SK-N-SH (cell line): ENCODE measurements at regions not wholly inside any gene's neighbourhood (a gene's known extent, or its start where the extent isn't known, plus 50 kb on each side); places are given as distances from the start of the nearest gene placed in this dataset.

Source experiments
- CTCF ChIA-PET: fragments of 300-600, 350-600 bp; formaldehyde crosslinking; extraction: SDS; loops from one replicate; lab custom pipeline; 2021; lab: Yijun Ruan, JAX
- POLR2A ChIA-PET: fragments of 350-600 bp; sonication (Branson Sonifier 250); formaldehyde crosslinking; extraction: SDS; loops from one replicate; lab custom pipeline; 2020; ENCODE audit warnings: antibody characterized with exemption, inconsistent platforms; lab: Yijun Ruan, JAX
- DNase-seq: peaks from one replicate; pipeline ENCODE4 v3.0.0; 2012
- H2AFZ ChIP-seq: fragments of 200-600 bp; sonication (generic); 2 replicates; pipeline ENCODE4 v1.8.1; 2016; ENCODE audit warnings: antibody characterized with exemption, mild to moderate bottlenecking, low read depth
- H3F3A ChIP-seq: fragments of 200-600 bp; sonication (generic); replicated peaks from 2 replicates; pipeline ENCODE3; 2016; ENCODE audit warnings: antibody characterized with exemption, mild to moderate bottlenecking; ENCODE audit not compliant: insufficient read depth
- H3K27ac ChIP-seq, 2 experiments: fragments of 200-500 bp in 1 of 2; fragments of 200-600 bp in 1 of 2; sonication (Bioruptor generic) in 1 of 2; sonication (generic), shearing (Covaris generic) in 1 of 2; 2 replicates each; pipeline versions ENCODE4 v1.5.1 to v1.6.1; 2014 to 2016; ENCODE audit warnings: low read depth in 2 of 2, inconsistent platforms in 1 of 2, low read length in 1 of 2, mild to moderate bottlenecking in 1 of 2, mixed read lengths in 1 of 2
- H3K27me3 ChIP-seq: fragments of 200-600 bp; sonication (generic), shearing (Covaris generic); 2 replicates; pipeline ENCODE4 v1.6.1; 2016; ENCODE audit warnings: mixed run types; ENCODE audit not compliant: insufficient read depth
- H3K36me3 ChIP-seq, 2 experiments: fragments of 200-500 bp in 1 of 2; fragments of 200-600 bp in 1 of 2; sonication (Bioruptor generic) in 1 of 2; sonication (generic) in 1 of 2; replicated peaks in 1 of 2; 2 replicates each; pipeline versions ENCODE3 to v1.5.1; 2014 to 2016; ENCODE audit warnings: low read length in 1 of 2, mild to moderate bottlenecking in 1 of 2; ENCODE audit not compliant: insufficient read depth in 2 of 2, control insufficient read depth in 1 of 2
- H3K4me1 ChIP-seq, 2 experiments: fragments of 200-500 bp in 1 of 2; fragments of 200-600 bp in 1 of 2; sonication (Bioruptor generic) in 1 of 2; sonication (generic), shearing (Covaris generic) in 1 of 2; 2 replicates each; pipeline versions ENCODE4 v1.5.1 to v1.6.1; 2014 to 2016; ENCODE audit warnings: low read depth in 1 of 2, low read length in 1 of 2, mixed run types in 1 of 2; ENCODE audit not compliant: insufficient read depth in 2 of 2, control insufficient read depth in 1 of 2
- H3K4me2 ChIP-seq: fragments of 200-600 bp; sonication (generic), shearing (Covaris generic); 2 replicates; pipeline ENCODE4 v1.6.1; 2017; ENCODE audit warnings: mixed run types
- H3K4me3 ChIP-seq, 2 experiments: fragments of 200-500 bp in 1 of 2; fragments of 200-600 bp in 1 of 2; sonication (Bioruptor generic) in 1 of 2; sonication (generic), shearing (Covaris generic) in 1 of 2; 2 replicates each; pipeline versions ENCODE4 v1.5.1 to v1.8.1; 2014 to 2016; ENCODE audit warnings: low read depth in 2 of 2, inconsistent platforms in 1 of 2, low read length in 1 of 2, mild to moderate bottlenecking in 1 of 2, mixed read lengths in 1 of 2, moderate library complexity in 1 of 2
- H3K79me2 ChIP-seq: fragments of 200-600 bp; sonication (generic); 2 replicates; pipeline ENCODE4 v1.8.1; 2017; ENCODE audit warnings: mild to moderate bottlenecking; ENCODE audit not compliant: insufficient read depth
- H3K9ac ChIP-seq: fragments of 200-600 bp; sonication (generic); 2 replicates; pipeline ENCODE4 v1.6.1; 2017; ENCODE audit warnings: mixed run types
- H3K9me2 ChIP-seq: fragments of 200-600 bp; sonication (generic); 2 replicates; pipeline ENCODE4 v1.6.1; 2017; ENCODE audit warnings: mixed run types
- H3K9me3 ChIP-seq: fragments of 200-600 bp; sonication (generic); 2 replicates; pipeline ENCODE4 v1.6.1; 2017; ENCODE audit warnings: mixed run types, mild to moderate bottlenecking, moderate library complexity
- H4K20me1 ChIP-seq: fragments of 200-600 bp; sonication (generic); 2 replicates; pipeline ENCODE4 v1.6.1; 2017; ENCODE audit warnings: mild to moderate bottlenecking, mixed run types; ENCODE audit not compliant: insufficient read depth
- CHD2 ChIP-seq: fragments of 150-350 bp; IDR thresholded peaks from 2 replicates; pipeline ENCODE4 v1.6.1; 2018; ENCODE audit warnings: low read length; ENCODE audit not compliant: partially characterized antibody
- ELF1 ChIP-seq: IDR thresholded peaks from 2 replicates; pipeline ENCODE4 v1.4.0; 2012
- EP300 ChIP-seq, 2 experiments: IDR thresholded peaks; 2 replicates each; pipeline versions ENCODE4 v1.4.0 to v1.6.1; 2012; ENCODE audit warnings: borderline replicate concordance in 1 of 2, low read depth in 1 of 2, low read length in 1 of 2
- EZH2phosphoT487 ChIP-seq: fragments of 200-600 bp; sonication (generic); IDR thresholded peaks from 2 replicates; pipeline ENCODE4 v1.6.1; 2017; ENCODE audit warnings: low read depth, mixed run types, mild to moderate bottlenecking, antibody characterized with exemption, moderate library complexity, borderline replicate concordance
- GABPA ChIP-seq: IDR thresholded peaks from 2 replicates; pipeline ENCODE4 v1.4.0; 2012; ENCODE audit warnings: low read depth, mild to moderate bottlenecking
- IRF3 ChIP-seq: fragments of 150-350 bp; IDR thresholded peaks from 2 replicates; pipeline ENCODE4 v1.6.1; 2016; ENCODE audit warnings: mild to moderate bottlenecking, low read depth, low read length
- MAX ChIP-seq: IDR thresholded peaks from 2 replicates; pipeline ENCODE4 v1.4.0; 2012; ENCODE audit warnings: low read depth
- MEF2A ChIP-seq: IDR thresholded peaks from 2 replicates; pipeline ENCODE4 v1.4.0; 2012; ENCODE audit warnings: low read depth, borderline replicate concordance
- RCOR1 ChIP-seq: fragments of 150-350 bp; IDR thresholded peaks from 2 replicates; pipeline ENCODE4 v1.6.1; 2017; ENCODE audit warnings: antibody characterized with exemption, low read length
- REST ChIP-seq: IDR thresholded peaks from 2 replicates; pipeline ENCODE4 v1.6.1; 2012; ENCODE audit warnings: mild to moderate bottlenecking, low read depth, low read length, moderate library complexity
- RFX5 ChIP-seq: IDR thresholded peaks from 2 replicates; pipeline ENCODE4 v1.6.1; 2012; ENCODE audit warnings: mild to moderate bottlenecking, improper control_type of control experiment, low read length
- TAF1 ChIP-seq: IDR thresholded peaks from 2 replicates; pipeline ENCODE4 v1.6.1; 2012; ENCODE audit warnings: low read depth, mild to moderate bottlenecking, low read length, moderate library complexity, borderline replicate concordance
- TEAD4 ChIP-seq: IDR thresholded peaks from 2 replicates; pipeline ENCODE4 v1.4.0; 2012; ENCODE audit warnings: mild to moderate bottlenecking, borderline replicate concordance; ENCODE audit not compliant: insufficient read depth
- USF2 ChIP-seq: fragments of 150-350 bp; IDR thresholded peaks from 2 replicates; pipeline ENCODE4 v1.6.1; 2017; ENCODE audit warnings: antibody characterized with exemption, low read length, low read depth, borderline replicate concordance
- WGBS: methylation state at CpG from one replicate; pipeline ENCODE4 v1.1.6; 2017; ENCODE audit warnings: low lambda C conversion rate; 5-methylcytosine and 5-hydroxymethylcytosine counted together
- TF ChIP-seq, protein P1 (sequence below): IDR thresholded peaks from 2 replicates; pipeline ENCODE4 v1.4.0; 2012; ENCODE audit warnings: low read depth, borderline replicate concordance
- TF ChIP-seq, protein P2 (sequence below): fragments of 200-600 bp; sonication (generic); IDR thresholded peaks from 2 replicates; pipeline ENCODE4 v1.6.1; 2017; ENCODE audit warnings: antibody characterized with exemption, mild to moderate bottlenecking, moderate library complexity
- TF ChIP-seq, protein P3 (sequence below): IDR thresholded peaks from 2 replicates; pipeline ENCODE4; 2012
- TF ChIP-seq, protein P4 (sequence below): IDR thresholded peaks from 2 replicates; pipeline ENCODE4 v1.4.0; 2012; ENCODE audit warnings: low read depth, borderline replicate concordance

- peak overlapping the region in 1 of 2 experiments; percentile 52; a peak in 2 of 4 replicates for H3K27ac ChIP-seq
- no peaks in the 10 kb centered on the region for H3K27me3 ChIP-seq
- WGBS = 69% methylated on average over 3 of the region's 8 CpGs
- no peaks in the 10 kb centered on the region for H3K4me1 ChIP-seq
- no peaks in the 10 kb centered on the region for H3K9me2 ChIP-seq
- no peaks in the 10 kb centered on the region for H3K79me2 ChIP-seq
- H3K9me3 ChIP-seq = no peaks in the 10 kb centered on the region
- no peak overlapping the region for H3K4me3 ChIP-seq
- peak overlapping the region; percentile 30 for H3K4me2 ChIP-seq
- POLR2A ChIA-PET = no interaction called here
- H3K36me3 ChIP-seq = no peaks in the 10 kb centered on the region
- H3K9ac ChIP-seq = no peak overlapping the region
- H2AFZ ChIP-seq = no peak overlapping the region
- H3F3A ChIP-seq = peaks cover 7% of the 10 kb centered on the region
- no peak for DNase-seq
- CTCF ChIA-PET = interaction anchor here (0.6 to 2.2 kb wide), 2 partner anchors 21 to 31 kb away, joined by 3 to 6 read pairs; no protein-coding TSS in a partner anchor
- no peaks in the 10 kb centered on the region for H4K20me1 ChIP-seq
- TF ChIP-seq EZH2phosphoT487 (no peak), GABPA (no peak), RFX5 (no peak), MAX (peak; percentile 23; the same call in 1 of the 2 replicates), TAF1 (no peak), EP300 (IDR thresholded peaks at IDR 0.05; ENCODE audit: borderline replicate concordance in 1 of 2, low read depth in 1 of 2, low read length in 1 of 2) (peak in 1 of 2 experiments; percentile 87; a peak in 2 of 4 replicates), RCOR1 (no peak), CHD2 (no peak), IRF3 (no peak), REST (no peak; the same call in 1 of the 2 replicates), ELF1 (no peak), MEF2A (no peak), USF2 (no peak), TEAD4 (peak; percentile 86)
- TF ChIP-seq, protein P1, sequence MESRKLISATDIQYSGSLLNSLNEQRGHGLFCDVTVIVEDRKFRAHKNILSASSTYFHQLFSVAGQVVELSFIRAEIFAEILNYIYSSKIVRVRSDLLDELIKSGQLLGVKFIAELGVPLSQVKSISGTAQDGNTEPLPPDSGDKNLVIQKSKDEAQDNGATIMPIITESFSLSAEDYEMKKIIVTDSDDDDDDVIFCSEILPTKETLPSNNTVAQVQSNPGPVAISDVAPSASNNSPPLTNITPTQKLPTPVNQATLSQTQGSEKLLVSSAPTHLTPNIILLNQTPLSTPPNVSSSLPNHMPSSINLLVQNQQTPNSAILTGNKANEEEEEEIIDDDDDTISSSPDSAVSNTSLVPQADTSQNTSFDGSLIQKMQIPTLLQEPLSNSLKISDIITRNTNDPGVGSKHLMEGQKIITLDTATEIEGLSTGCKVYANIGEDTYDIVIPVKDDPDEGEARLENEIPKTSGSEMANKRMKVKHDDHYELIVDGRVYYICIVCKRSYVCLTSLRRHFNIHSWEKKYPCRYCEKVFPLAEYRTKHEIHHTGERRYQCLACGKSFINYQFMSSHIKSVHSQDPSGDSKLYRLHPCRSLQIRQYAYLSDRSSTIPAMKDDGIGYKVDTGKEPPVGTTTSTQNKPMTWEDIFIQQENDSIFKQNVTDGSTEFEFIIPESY = peak; percentile 78; the same call in 1 of the 2 replicates
- TF ChIP-seq, protein P2, sequence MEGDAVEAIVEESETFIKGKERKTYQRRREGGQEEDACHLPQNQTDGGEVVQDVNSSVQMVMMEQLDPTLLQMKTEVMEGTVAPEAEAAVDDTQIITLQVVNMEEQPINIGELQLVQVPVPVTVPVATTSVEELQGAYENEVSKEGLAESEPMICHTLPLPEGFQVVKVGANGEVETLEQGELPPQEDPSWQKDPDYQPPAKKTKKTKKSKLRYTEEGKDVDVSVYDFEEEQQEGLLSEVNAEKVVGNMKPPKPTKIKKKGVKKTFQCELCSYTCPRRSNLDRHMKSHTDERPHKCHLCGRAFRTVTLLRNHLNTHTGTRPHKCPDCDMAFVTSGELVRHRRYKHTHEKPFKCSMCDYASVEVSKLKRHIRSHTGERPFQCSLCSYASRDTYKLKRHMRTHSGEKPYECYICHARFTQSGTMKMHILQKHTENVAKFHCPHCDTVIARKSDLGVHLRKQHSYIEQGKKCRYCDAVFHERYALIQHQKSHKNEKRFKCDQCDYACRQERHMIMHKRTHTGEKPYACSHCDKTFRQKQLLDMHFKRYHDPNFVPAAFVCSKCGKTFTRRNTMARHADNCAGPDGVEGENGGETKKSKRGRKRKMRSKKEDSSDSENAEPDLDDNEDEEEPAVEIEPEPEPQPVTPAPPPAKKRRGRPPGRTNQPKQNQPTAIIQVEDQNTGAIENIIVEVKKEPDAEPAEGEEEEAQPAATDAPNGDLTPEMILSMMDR = no peak
- TF ChIP-seq, protein P3, sequence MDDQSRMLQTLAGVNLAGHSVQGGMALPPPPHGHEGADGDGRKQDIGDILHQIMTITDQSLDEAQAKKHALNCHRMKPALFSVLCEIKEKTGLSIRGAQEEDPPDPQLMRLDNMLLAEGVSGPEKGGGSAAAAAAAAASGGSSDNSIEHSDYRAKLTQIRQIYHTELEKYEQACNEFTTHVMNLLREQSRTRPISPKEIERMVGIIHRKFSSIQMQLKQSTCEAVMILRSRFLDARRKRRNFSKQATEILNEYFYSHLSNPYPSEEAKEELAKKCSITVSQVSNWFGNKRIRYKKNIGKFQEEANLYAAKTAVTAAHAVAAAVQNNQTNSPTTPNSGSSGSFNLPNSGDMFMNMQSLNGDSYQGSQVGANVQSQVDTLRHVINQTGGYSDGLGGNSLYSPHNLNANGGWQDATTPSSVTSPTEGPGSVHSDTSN = peak; percentile 82
- TF ChIP-seq, protein P4, sequence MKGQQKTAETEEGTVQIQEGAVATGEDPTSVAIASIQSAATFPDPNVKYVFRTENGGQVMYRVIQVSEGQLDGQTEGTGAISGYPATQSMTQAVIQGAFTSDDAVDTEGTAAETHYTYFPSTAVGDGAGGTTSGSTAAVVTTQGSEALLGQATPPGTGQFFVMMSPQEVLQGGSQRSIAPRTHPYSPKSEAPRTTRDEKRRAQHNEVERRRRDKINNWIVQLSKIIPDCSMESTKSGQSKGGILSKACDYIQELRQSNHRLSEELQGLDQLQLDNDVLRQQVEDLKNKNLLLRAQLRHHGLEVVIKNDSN = peak; percentile 23; the same call in 1 of the 2 replicates
These were observed 68.7 kb downstream of the CHRD start for GRCh38 chr3:184448321-184449160.
